GM12864 (cell line): ENCODE measurements at regions not wholly inside any gene's neighbourhood (a gene's known extent, or its start where the extent isn't known, plus 50 kb on each side); places are given as distances from the start of the nearest gene placed in this dataset.

ENCODE experiments used
- DNase-seq: peaks from one replicate; pipeline ENCODE4 v3.0.0-alpha.2; 2011; ENCODE audit warnings: low read depth
- H3K4me3 ChIP-seq: 2 replicates; pipeline ENCODE4 v1.5.1; 2011; ENCODE audit warnings: mild to moderate bottlenecking, low read depth, low read length, control low read depth
- CTCF ChIP-seq: IDR thresholded peaks from 2 replicates; pipeline ENCODE4 v1.5.1; 2011; ENCODE audit warnings: low read depth, mild to moderate bottlenecking, moderate library complexity, low read length, control low read depth, inconsistent platforms; ENCODE audit errors: missing control alignments

GRCh38 chr12:80045594-80045993 lies 53.7 kb upstream of the OTOGL start:
- DNase-seq: no peak
- TF ChIP-seq CTCF: no peak
- no peak overlapping the region for H3K4me3 ChIP-seq

- no peak for DNase-seq
Measured at GRCh38 chr12:80044694-80045046, 54.7 kb upstream of the OTOGL start.

GRCh38 chr12:80041692-80042091 lies 57.6 kb upstream of the OTOGL start:
- no peak overlapping the region for H3K4me3 ChIP-seq
- TF ChIP-seq CTCF: no peak
- DNase-seq: no peak

More at GRCh38 chr12:80044694-80045046, 54.7 kb upstream of the OTOGL start:
- TF ChIP-seq CTCF: no peak
- no peak overlapping the region for H3K4me3 ChIP-seq

GRCh38 chr12:80041071-80041470 lies 58.3 kb upstream of the OTOGL start:
- no peak for DNase-seq
- no peak for TF ChIP-seq CTCF
- no peak overlapping the region for H3K4me3 ChIP-seq

GRCh38 chr12:80040075-80040738 lies 59.1 kb upstream of the OTOGL start:
- DNase-seq: no peak
- TF ChIP-seq CTCF: no peak
- no peak overlapping the region for H3K4me3 ChIP-seq

GRCh38 chr12:80038062-80038560 lies 61.2 kb upstream of the OTOGL start:
- no peak overlapping the region for H3K4me3 ChIP-seq
- TF ChIP-seq CTCF: no peak
- no peak for DNase-seq

- TF ChIP-seq CTCF: no peak
- no peak overlapping the region for H3K4me3 ChIP-seq
- no peak for DNase-seq
Measured at GRCh38 chr12:80033448-80033847, 65.9 kb upstream of the OTOGL start.
